ENCODE measurements at regions not wholly inside any gene's neighbourhood (a gene's known extent, or its start where the extent isn't known, plus 50 kb on each side); places are given as distances from the start of the nearest gene placed in this dataset.

- no peaks in the 10 kb centered on the region for H3K79me2 ChIP-seq (ENCODE audit: control insufficient read depth in 1 of 2, insufficient read depth in 2 of 2, low read length in 2 of 2)
- ChIA-PET CTCF (ENCODE audit: partially characterized antibody) (interaction anchor here (0.7 to 1.1 kb wide), 2 partner anchors 10 to 179 kb away, joined by 3 read pairs; no protein-coding TSS in a partner anchor), POLR2A (ENCODE audit: partially characterized antibody) (no interaction called here)
- no peaks in the 10 kb centered on the region for H3K79me1 ChIP-seq (ENCODE audit: low read depth, low read length)
- H3K23me2 ChIP-seq (ENCODE audit: low read depth, low read length), result no peaks in the 10 kb centered on the region
- no peaks in the 10 kb centered on the region for H3K36me3 ChIP-seq (ENCODE audit: control insufficient read depth in 2 of 4, insufficient read depth in 4 of 4, low read length in 3 of 4)
- DNase-seq (ENCODE audit: low read depth in 1 of 2, low spot score in 2 of 2), result no peak
- no peak overlapping the region for H3K18ac ChIP-seq (ENCODE audit: extremely low read depth, low read length)
- H4K8ac ChIP-seq (ENCODE audit: extremely low read depth, insufficient read depth, low read length), result no peak overlapping the region
- no peak overlapping the region for H4K5ac ChIP-seq (ENCODE audit: insufficient read length, low read depth, low read length)
- no peak overlapping the region for H2BK15ac ChIP-seq (ENCODE audit: low read length)
- no peak overlapping the region for H2AK5ac ChIP-seq (ENCODE audit: low read depth, low read length)
- no peak overlapping the region for H3K23ac ChIP-seq (ENCODE audit: insufficient read length)
- no peak for FAIRE-seq
- H2BK5ac ChIP-seq (ENCODE audit: low read depth, low read length), result no peak overlapping the region
- no peaks in the 10 kb centered on the region for H3K27me3 ChIP-seq (replicated peaks in 1 of 4; ENCODE audit: control insufficient read depth in 3 of 4, extremely low read depth in 1 of 4, insufficient read depth in 3 of 4, low read length in 3 of 4)
- H3K4me1 ChIP-seq (replicated peaks in 1 of 4; ENCODE audit: control insufficient read depth in 3 of 4, insufficient read depth in 4 of 4, low read length in 3 of 4), result no peaks in the 10 kb centered on the region
- no peaks in the 10 kb centered on the region for H4K20me1 ChIP-seq (replicated peaks in 1 of 2; ENCODE audit: control insufficient read depth in 1 of 2, insufficient read depth in 2 of 2, low read length in 2 of 2)
- H3K14ac ChIP-seq (ENCODE audit: insufficient read length), result no peak overlapping the region
- WGBS, 2 experiments (ENCODE audit: extremely low coverage in 1 of 2, insufficient coverage in 1 of 2, insufficient read length in 1 of 2, insufficient replicate concordance in 2 of 2, low coverage in 1 of 2, low lambda C conversion rate in 2 of 2, missing lambda C conversion rate in 1 of 2), result 93% methylated on average over 2 of the region's 2 CpGs; no CpG with 5 or more reads in 1 of the 2 experiments
- H3K4ac ChIP-seq (replicated peaks; ENCODE audit: insufficient read length, low read depth, low read length), result no peak overlapping the region
- no peak overlapping the region for H4K91ac ChIP-seq (replicated peaks; ENCODE audit: insufficient read length, low read length)
- no peak overlapping the region for H3K4me2 ChIP-seq (ENCODE audit: insufficient read depth in 1 of 2, low read depth in 2 of 2, low read length in 2 of 2)
- no peak overlapping the region for H3K4me3 ChIP-seq (ENCODE audit: extremely low read depth in 1 of 4, insufficient read depth in 2 of 4, low read depth in 3 of 4, low read length in 4 of 4)
- no peak overlapping the region for H2BK120ac ChIP-seq (replicated peaks; ENCODE audit: low read depth, low read length)
- no peak overlapping the region for H3K27ac ChIP-seq (ENCODE audit: low read depth, low read length)
- H2BK12ac ChIP-seq (ENCODE audit: low read depth, low read length), result no peak overlapping the region
- no peaks in the 10 kb centered on the region for H3K9me3 ChIP-seq (ENCODE audit: insufficient read depth in 2 of 2, low read depth in 1 of 2, low read length in 1 of 2)
- H3K9ac ChIP-seq (replicated peaks in 1 of 4; ENCODE audit: extremely low read depth in 1 of 4, low read depth in 3 of 4, low read length in 3 of 4), result no peak overlapping the region
- H3K56ac ChIP-seq (replicated peaks; ENCODE audit: insufficient read length, low read depth, low read length), result no peak overlapping the region
- H2BK20ac ChIP-seq (ENCODE audit: low read length), result no peak overlapping the region
- H2AFZ ChIP-seq (ENCODE audit: low read length), result no peak overlapping the region
- TF ChIP-seq TBP (IDR thresholded peaks at IDR 0.05; ENCODE audit: low read depth, low read length) (no peak), YY1 (IDR thresholded peaks at IDR 0.05; ENCODE audit: low read depth, low read length) (no peak), E2F6 (IDR thresholded peaks at IDR 0.05) (no peak), SIX5 (IDR thresholded peaks at IDR 0.05; ENCODE audit: low read depth, low read length) (no peak), SRF (IDR thresholded peaks at IDR 0.05; ENCODE audit: low read depth, low read length) (no peak), SP2 (IDR thresholded peaks at IDR 0.05; ENCODE audit: low read length) (no peak), SIRT6 (IDR thresholded peaks at IDR 0.05; ENCODE audit: low read length) (no peak)
These were observed 506.6 kb downstream of the NR4A2 start for GRCh38 chr2:155825876-155826275.

Data from H1 (cell line).